ENCODE measurements at regions not wholly inside any gene's neighbourhood (a gene's known extent, or its start where the extent isn't known, plus 50 kb on each side); places are given as distances from the start of the nearest gene placed in this dataset.

GRCh38 chr15:87732976-87733375, 523.6 kb downstream of the NTRK3 start (continued):
- TF ChIP-seq EZH2 (IDR thresholded peaks at IDR 0.05) (no peak), ZFX (IDR thresholded peaks at IDR 0.05) (no peak), SP1 (IDR thresholded peaks at IDR 0.05; ENCODE audit: low read depth) (no peak), POLR2A (IDR thresholded peaks at IDR 0.05; ENCODE audit: borderline replicate concordance, extremely low read depth, insufficient read depth, insufficient read length) (no peak), EZH2phosphoT487 (IDR thresholded peaks at IDR 0.05; ENCODE audit: borderline replicate concordance) (no peak), MAX (IDR thresholded peaks at IDR 0.05) (no peak)

- ChIA-PET CTCF (no interaction called here), RAD21 (ENCODE audit: low non-redundant PET in 1 of 2, low total read pairs in 2 of 2, uncharacterized antibody in 2 of 2, unreplicated experiment in 2 of 2) (no interaction called here), POLR2A (no interaction called here)
- peaks cover 10 to 55% of the 10 kb centered on the region in 2 experiments; a peak in 2 of 4 replicates for H3K9me3 ChIP-seq (ENCODE audit: control insufficient read depth in 1 of 2, insufficient read depth in 1 of 2, low read depth in 1 of 2, low read length in 2 of 2)
- ATAC-seq = no peak
- no TSS peak for BruUV-seq (replicated peaks)
- no peak overlapping the region for H3K4me2 ChIP-seq (ENCODE audit: low read length)
- no peak overlapping the region for H3K27ac ChIP-seq (ENCODE audit: low read depth, low read length)
- H3K36me3 ChIP-seq (ENCODE audit: control insufficient read depth in 1 of 2, insufficient read depth in 2 of 2, low read length in 2 of 2) = no peaks in the 10 kb centered on the region
- H3K27me3 ChIP-seq (ENCODE audit: insufficient read depth, low read length) = no peaks in the 10 kb centered on the region
- intact Hi-C loops (cut with micrococcal nuclease) = no loop called here
- no peaks in the 10 kb centered on the region for H3K79me2 ChIP-seq (ENCODE audit: insufficient read depth, low read length)
- no peaks in the 10 kb centered on the region for H3K9me2 ChIP-seq (ENCODE audit: insufficient read depth)
- no peaks in the 10 kb centered on the region for H4K20me1 ChIP-seq (ENCODE audit: insufficient read depth)
- H3K4me3 ChIP-seq (replicated peaks in 1 of 2; ENCODE audit: low read depth in 1 of 2, low read length in 2 of 2) = no peak overlapping the region
- no peak overlapping the region for H2AFZ ChIP-seq (ENCODE audit: low read depth, low read length, poor library complexity, severe bottlenecking)
- H3K4me1 ChIP-seq (ENCODE audit: control insufficient read depth in 1 of 2, insufficient read depth in 2 of 2, low read length in 2 of 2) = no peaks in the 10 kb centered on the region
- no peak for DNase-seq (ENCODE audit: low read depth, low spot score)
- TF ChIP-seq EGR1 (IDR thresholded peaks at IDR 0.05; ENCODE audit: low read depth) (no peak), ATF3 (IDR thresholded peaks at IDR 0.05) (no peak), SP1 (IDR thresholded peaks at IDR 0.05; ENCODE audit: low read depth) (no peak), RAD21 (IDR thresholded peaks at IDR 0.05; ENCODE audit: low read depth) (no peak), CEBPB (IDR thresholded peaks at IDR 0.05; ENCODE audit: low read depth) (no peak), YY1 (IDR thresholded peaks at IDR 0.05; ENCODE audit: extremely low read depth, insufficient replicate concordance, low read depth, low read length) (no peak), FOSL1 (IDR thresholded peaks at IDR 0.05; ENCODE audit: low read depth) (no peak), ZFX (IDR thresholded peaks at IDR 0.05) (no peak), TCF7L2 (IDR thresholded peaks at IDR 0.05; ENCODE audit: borderline replicate concordance, extremely low read depth, insufficient read depth, insufficient read length) (no peak), EZH2 (IDR thresholded peaks at IDR 0.05) (no peak), SIN3A (IDR thresholded peaks at IDR 0.05; ENCODE audit: low read depth) (no peak)
- no peak overlapping the region for H3K9ac ChIP-seq (ENCODE audit: low read length)
Observed at GRCh38 chr15:87731630-87732029, 524.9 kb downstream of the NTRK3 start.
